ENCODE measurements at regions not wholly inside any gene's neighbourhood (a gene's known extent, or its start where the extent isn't known, plus 50 kb on each side); places are given as distances from the start of the nearest gene placed in this dataset.

DNA sequence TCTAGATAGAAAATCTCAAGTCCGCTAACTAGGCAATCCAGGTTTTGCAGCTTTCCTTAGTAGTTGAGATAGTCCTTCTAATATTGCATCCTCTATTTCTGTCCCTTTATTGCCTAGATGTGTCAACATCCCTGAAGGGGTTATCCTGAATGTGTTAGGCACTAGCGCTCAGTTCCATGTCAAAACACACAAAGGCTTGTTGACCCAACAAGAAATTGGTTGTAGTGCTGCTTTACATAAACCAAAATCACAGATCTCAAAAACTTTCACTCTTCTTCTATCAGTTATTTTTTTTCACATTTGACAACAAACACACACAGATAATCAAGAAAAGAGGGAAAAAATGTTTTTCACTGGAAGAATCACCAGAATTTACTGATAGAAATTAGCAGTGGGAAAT is 51.4 kb upstream of the SOX2 start:
- DNase-seq (no peak), ATAC-seq (no peak)
- intact Hi-C loops (cut with micrococcal nuclease), result no loop called here
- TF ChIP-seq, protein P1, sequence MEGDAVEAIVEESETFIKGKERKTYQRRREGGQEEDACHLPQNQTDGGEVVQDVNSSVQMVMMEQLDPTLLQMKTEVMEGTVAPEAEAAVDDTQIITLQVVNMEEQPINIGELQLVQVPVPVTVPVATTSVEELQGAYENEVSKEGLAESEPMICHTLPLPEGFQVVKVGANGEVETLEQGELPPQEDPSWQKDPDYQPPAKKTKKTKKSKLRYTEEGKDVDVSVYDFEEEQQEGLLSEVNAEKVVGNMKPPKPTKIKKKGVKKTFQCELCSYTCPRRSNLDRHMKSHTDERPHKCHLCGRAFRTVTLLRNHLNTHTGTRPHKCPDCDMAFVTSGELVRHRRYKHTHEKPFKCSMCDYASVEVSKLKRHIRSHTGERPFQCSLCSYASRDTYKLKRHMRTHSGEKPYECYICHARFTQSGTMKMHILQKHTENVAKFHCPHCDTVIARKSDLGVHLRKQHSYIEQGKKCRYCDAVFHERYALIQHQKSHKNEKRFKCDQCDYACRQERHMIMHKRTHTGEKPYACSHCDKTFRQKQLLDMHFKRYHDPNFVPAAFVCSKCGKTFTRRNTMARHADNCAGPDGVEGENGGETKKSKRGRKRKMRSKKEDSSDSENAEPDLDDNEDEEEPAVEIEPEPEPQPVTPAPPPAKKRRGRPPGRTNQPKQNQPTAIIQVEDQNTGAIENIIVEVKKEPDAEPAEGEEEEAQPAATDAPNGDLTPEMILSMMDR (IDR thresholded peaks at IDR 0.05), result no peak
- ChIA-PET POLR2A (no interaction called here), CTCF (no interaction called here)
- H3K4me1 Mint-ChIP-seq (ENCODE audit: low read depth), result no peaks in the 10 kb centered on the region
- no peaks in the 10 kb centered on the region for H3K27me3 Mint-ChIP-seq
- H3K4me3 Mint-ChIP-seq, result no peak overlapping the region
- no peaks in the 10 kb centered on the region for H3K36me3 Mint-ChIP-seq (ENCODE audit: low read depth)
- H3K9me3 Mint-ChIP-seq, result no peaks in the 10 kb centered on the region
- H3K27ac Mint-ChIP-seq, result no peak overlapping the region

- H3K27ac Mint-ChIP-seq, result no peak overlapping the region
- intact Hi-C loops (cut with micrococcal nuclease), result no loop called here
- CTCF ChIA-PET, result no interaction called here
These were observed 74.3 kb upstream of the SOX2 start for GRCh38 chr3:181637456-181637855.

GRCh38 chr3:181637056-181637455 is 74.7 kb upstream of the SOX2 start:
- Mint-ChIP-seq H3K4me1 (ENCODE audit: low read depth) (no peaks in the 10 kb centered on the region), H3K36me3 (ENCODE audit: low read depth) (no peaks in the 10 kb centered on the region), H3K27me3 (peaks cover 2% of the 10 kb centered on the region), H3K4me3 (no peak overlapping the region), H3K9me3 (no peaks in the 10 kb centered on the region), H3K27ac (no peak overlapping the region)
- TF ChIP-seq, protein P1 (IDR thresholded peaks at IDR 0.05), result no peak
- no peak for ATAC-seq
- CTCF ChIA-PET, result no interaction called here
- no peak for DNase-seq
- intact Hi-C loops (cut with micrococcal nuclease), result no loop called here
- POLR2A ChIA-PET, result no interaction called here

More at GRCh38 chr3:181637456-181637855, 74.3 kb upstream of the SOX2 start:
- TF ChIP-seq, protein P1 (IDR thresholded peaks at IDR 0.05), result no peak
- POLR2A ChIA-PET, result no interaction called here
- no peak for DNase-seq
- Mint-ChIP-seq H3K9me3 (no peaks in the 10 kb centered on the region), H3K27me3 (peaks cover 2% of the 10 kb centered on the region), H3K36me3 (ENCODE audit: low read depth) (no peaks in the 10 kb centered on the region), H3K4me3 (no peak overlapping the region), H3K4me1 (ENCODE audit: low read depth) (no peaks in the 10 kb centered on the region)
- ATAC-seq, result no peak

- TF ChIP-seq, protein P1 (IDR thresholded peaks at IDR 0.05), result no peak
- Mint-ChIP-seq H3K4me3 (no peak overlapping the region), H3K27ac (no peak overlapping the region), H3K4me1 (ENCODE audit: low read depth) (no peaks in the 10 kb centered on the region), H3K36me3 (ENCODE audit: low read depth) (no peaks in the 10 kb centered on the region), H3K27me3 (peaks cover 2% of the 10 kb centered on the region), H3K9me3 (no peaks in the 10 kb centered on the region)
- no peak for ATAC-seq
- DNase-seq, result no peak
- CTCF ChIA-PET, result interaction anchor here (0.6 kb wide), 1 partner anchor 741 kb away, joined by 3 read pairs; no protein-coding TSS in a partner anchor
- POLR2A ChIA-PET, result no interaction called here
- intact Hi-C loops (cut with micrococcal nuclease), result no loop called here
These were observed 76.6 kb upstream of the SOX2 start for GRCh38 chr3:181635141-181635540.

DNA sequence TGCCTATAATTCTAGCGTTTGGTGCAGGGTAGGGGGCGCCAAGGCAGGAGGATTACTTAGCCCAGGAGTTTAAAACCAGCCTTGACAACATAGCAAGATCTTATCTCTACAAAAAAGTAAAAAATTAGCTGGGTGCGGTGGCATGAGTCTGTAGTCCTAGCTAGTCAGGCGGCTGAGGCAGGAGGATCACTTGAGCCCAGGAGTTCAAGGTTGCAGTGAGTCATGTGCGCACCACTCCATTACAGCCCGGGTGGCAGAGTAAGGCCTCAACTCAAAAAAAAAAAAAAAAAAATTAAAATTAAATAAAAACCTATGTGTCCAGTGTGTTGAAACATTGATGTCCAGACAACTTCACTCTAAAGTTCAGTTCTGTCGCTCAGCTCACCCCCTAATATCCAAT is 78.2 kb upstream of the SOX2 start:
- no peaks in the 10 kb centered on the region for H3K9me3 Mint-ChIP-seq
- no peak overlapping the region for H3K4me3 Mint-ChIP-seq
- ChIA-PET CTCF (no interaction called here), POLR2A (no interaction called here)
- peaks cover 3% of the 10 kb centered on the region for H3K27me3 Mint-ChIP-seq
- no peaks in the 10 kb centered on the region for H3K36me3 Mint-ChIP-seq (ENCODE audit: low read depth)
- intact Hi-C loops (cut with micrococcal nuclease), result no loop called here
- H3K4me1 Mint-ChIP-seq (ENCODE audit: low read depth), result no peaks in the 10 kb centered on the region
- no peak overlapping the region for H3K27ac Mint-ChIP-seq
- TF ChIP-seq, protein P1 (IDR thresholded peaks at IDR 0.05), result no peak
- DNase-seq (no peak), ATAC-seq (no peak)

All from activated CD8-positive, alpha-beta T cell treated with anti-CD3 and anti-CD28 coated beads for 36 hours (primary cell).